ENCODE measurements at regions not wholly inside any gene's neighbourhood (a gene's known extent, or its start where the extent isn't known, plus 50 kb on each side); places are given as distances from the start of the nearest gene placed in this dataset.
A peak's percentile ranks its signal among the peaks of the same experiment; 100 is the strongest.

GRCh38 chr7:131741446-131741845 lies 185.0 kb upstream of the PODXL start (continued):
- TF ChIP-seq ERG (CRISPR knock-in tag; IDR thresholded peaks at IDR 0.05) (no peak), IRF2 (CRISPR knock-in tag; IDR thresholded peaks at IDR 0.05; ENCODE audit: borderline replicate concordance, low read depth) (no peak), CTCF (IDR thresholded peaks at IDR 0.05) (no peak), GTF2I (CRISPR knock-in tag; conservative IDR thresholded peaks at IDR 0.05) (no peak), EMX1 (CRISPR knock-in tag; IDR thresholded peaks at IDR 0.05) (no peak), ATF3 (CRISPR knock-in tag; conservative IDR thresholded peaks at IDR 0.05) (no peak), ZNF138 (CRISPR knock-in tag; conservative IDR thresholded peaks at IDR 0.05) (no peak), ESRRA (CRISPR knock-in tag; IDR thresholded peaks at IDR 0.05; ENCODE audit: borderline replicate concordance) (no peak), TEAD4 (CRISPR knock-in tag; IDR thresholded peaks at IDR 0.05) (no peak), FOXK1 (CRISPR knock-in tag; IDR thresholded peaks at IDR 0.05) (no peak), ZNF121 (CRISPR knock-in tag; IDR thresholded peaks at IDR 0.05) (no peak), ZNF263 (CRISPR knock-in tag; IDR thresholded peaks at IDR 0.05; ENCODE audit: low read depth) (no peak)

GRCh38 chr7:131737746-131738465 lies 181.5 kb upstream of the PODXL start:
- peak; percentile 43 for DNase-seq (ENCODE audit: low spot score)
- ATAC-seq = peak; percentile 57

GRCh38 chr7:131735101-131735500 lies 178.7 kb upstream of the PODXL start:
- H3K27ac Mint-ChIP-seq = no peak overlapping the region
- no peak overlapping the region for H3K4me3 Mint-ChIP-seq
- CTCF ChIA-PET = interaction anchor here (0.8 kb wide), 1 partner anchor 125 kb away, joined by 3 read pairs; no protein-coding TSS in a partner anchor
- H3K4me1 Mint-ChIP-seq = peaks cover 29% of the 10 kb centered on the region
- ATAC-seq (no peak), DNase-seq (ENCODE audit: low spot score) (no peak)
- no peaks in the 10 kb centered on the region for H3K36me3 Mint-ChIP-seq
- peaks cover 10% of the 10 kb centered on the region for H3K9me3 Mint-ChIP-seq
- POLR2A ChIA-PET = no interaction called here
- H3K27me3 Mint-ChIP-seq (ENCODE audit: low read depth) = no peaks in the 10 kb centered on the region
- TF ChIP-seq PRDM15 (CRISPR knock-in tag; IDR thresholded peaks at IDR 0.05) (no peak), ATF2 (CRISPR knock-in tag; IDR thresholded peaks at IDR 0.05; ENCODE audit: borderline replicate concordance, low read depth) (no peak), SP1 (CRISPR knock-in tag; conservative IDR thresholded peaks at IDR 0.05) (no peak), ZNF281 (CRISPR knock-in tag; IDR thresholded peaks at IDR 0.05) (no peak), FOXK1 (CRISPR knock-in tag; IDR thresholded peaks at IDR 0.05) (no peak), USF2 (CRISPR knock-in tag; IDR thresholded peaks at IDR 0.05) (no peak), ATF1 (CRISPR knock-in tag; IDR thresholded peaks at IDR 0.05) (no peak), TCF7 (CRISPR knock-in tag; IDR thresholded peaks at IDR 0.05; ENCODE audit: low read depth) (no peak), ETV6 (CRISPR knock-in tag; IDR thresholded peaks at IDR 0.05) (no peak)

More at GRCh38 chr7:131737746-131738465, 181.5 kb upstream of the PODXL start:
- no peak for TF ChIP-seq ATF1 (CRISPR knock-in tag; IDR thresholded peaks at IDR 0.05)
- 0 out of 2 replicates have a peak, but pooled peaks have one; percentile 50 for TF ChIP-seq FOXP1 (CRISPR knock-in tag; IDR thresholded peaks at IDR 0.05; ENCODE audit: borderline replicate concordance)
- H3K36me3 Mint-ChIP-seq = no peaks in the 10 kb centered on the region
- H3K4me1 Mint-ChIP-seq = peaks cover 29% of the 10 kb centered on the region
- H3K27me3 Mint-ChIP-seq (ENCODE audit: low read depth) = no peaks in the 10 kb centered on the region
- ChIA-PET POLR2A (no interaction called here), CTCF (no interaction called here)
- H3K9me3 Mint-ChIP-seq = peaks cover 4% of the 10 kb centered on the region
- 0 out of 2 replicates have a peak overlapping the region, but pooled peaks have one; percentile 1 for H3K4me3 Mint-ChIP-seq
- H3K27ac Mint-ChIP-seq = no peak overlapping the region
